ENCODE measurements at regions not wholly inside any gene's neighbourhood (a gene's known extent, or its start where the extent isn't known, plus 50 kb on each side); places are given as distances from the start of the nearest gene placed in this dataset.

GRCh38 chr2:207290833-207291624, 125.3 kb upstream of the KLF7 start:
- DNase-seq: no peak

- no peak for DNase-seq
Observed at GRCh38 chr2:207291625-207292252, 126.0 kb upstream of the KLF7 start.

GRCh38 chr2:207296265-207296948, 130.7 kb upstream of the KLF7 start:
- no peak for DNase-seq

- no peak for DNase-seq
Observed at GRCh38 chr2:207300817-207301216, 135.1 kb upstream of the KLF7 start.

- no peak for DNase-seq
Observed at GRCh38 chr2:207304761-207305160, 139.0 kb upstream of the KLF7 start.

- DNase-seq: no peak
Observed at GRCh38 chr2:207308519-207309224, 142.9 kb upstream of the KLF7 start.

- DNase-seq: no peak
Observed at GRCh38 chr2:207311316-207312005, 145.7 kb upstream of the KLF7 start.

GRCh38 chr2:207312006-207312356, 146.2 kb upstream of the KLF7 start:
- no peak for DNase-seq

GRCh38 chr2:207313947-207314346, 148.2 kb upstream of the KLF7 start:
- no peak for DNase-seq

- no peak for DNase-seq
Observed at GRCh38 chr2:207315131-207315530, 149.4 kb upstream of the KLF7 start.

- DNase-seq: no peak
Observed at GRCh38 chr2:207316484-207316883, 150.7 kb upstream of the KLF7 start.

GRCh38 chr2:207316906-207317305, 151.2 kb upstream of the KLF7 start:
- DNase-seq: no peak

GRCh38 chr2:207317378-207317984, 151.7 kb upstream of the KLF7 start:
- DNase-seq: no peak

- DNase-seq: no peak
Observed at GRCh38 chr2:207318181-207318628, 152.5 kb upstream of the KLF7 start.

- no peak for DNase-seq
Observed at GRCh38 chr2:207319316-207319715, 153.6 kb upstream of the KLF7 start.

GRCh38 chr2:207320381-207321159, 154.8 kb upstream of the KLF7 start:
- DNase-seq: no peak

- DNase-seq: no peak
Observed at GRCh38 chr2:207321514-207321913, 155.8 kb upstream of the KLF7 start.

- DNase-seq: no peak
Observed at GRCh38 chr2:207324001-207324400, 158.3 kb upstream of the KLF7 start.

GRCh38 chr2:207327513-207327912, 161.8 kb upstream of the KLF7 start:
- no peak for DNase-seq

GRCh38 chr2:207328944-207329386, 163.2 kb upstream of the KLF7 start:
- no peak for DNase-seq

- DNase-seq: no peak
Observed at GRCh38 chr2:207330912-207331311, 165.2 kb upstream of the KLF7 start.
